HepG2 (cell line): ENCODE measurements at regions not wholly inside any gene's neighbourhood (a gene's known extent, or its start where the extent isn't known, plus 50 kb on each side); places are given as distances from the start of the nearest gene placed in this dataset.

ENCODE experiments used
- ARNT2 ChIP-seq: sonication (generic); formaldehyde crosslinking; IDR thresholded peaks from 2 replicates; pipeline ENCODE4 v1.8.0; 2022; ENCODE audit warnings: mild to moderate bottlenecking, low read depth, missing genetic modification reagents, moderate library complexity
- CTCF ChIP-seq: sonication (generic); formaldehyde crosslinking; IDR thresholded peaks from 2 replicates; pipeline ENCODE4 v1.5.0; 2020; ENCODE audit warnings: mild to moderate bottlenecking, missing genetic modification reagents, moderate library complexity
- ZNF274 ChIP-seq: sonication (generic); formaldehyde crosslinking; IDR thresholded peaks from 2 replicates; pipeline ENCODE4 v1.5.1; 2020; ENCODE audit warnings: mild to moderate bottlenecking, missing genetic modification reagents
- ZNF335 ChIP-seq: sonication (generic); formaldehyde crosslinking; IDR thresholded peaks from 2 replicates; pipeline ENCODE4 v1.4.0; 2020; ENCODE audit warnings: missing genetic modification reagents

- TF ChIP-seq CTCF (CRISPR knock-in tag) (no peak), ZNF335 (CRISPR knock-in tag) (no peak), ZNF274 (CRISPR knock-in tag) (no peak), ARNT2 (no peak)
These were observed 506.8 kb downstream of the PDCD6IP start for GRCh38 chr3:34305266-34305665.
